ENCODE measurements at regions not wholly inside any gene's neighbourhood (a gene's known extent, or its start where the extent isn't known, plus 50 kb on each side); places are given as distances from the start of the nearest gene placed in this dataset.

DNA sequence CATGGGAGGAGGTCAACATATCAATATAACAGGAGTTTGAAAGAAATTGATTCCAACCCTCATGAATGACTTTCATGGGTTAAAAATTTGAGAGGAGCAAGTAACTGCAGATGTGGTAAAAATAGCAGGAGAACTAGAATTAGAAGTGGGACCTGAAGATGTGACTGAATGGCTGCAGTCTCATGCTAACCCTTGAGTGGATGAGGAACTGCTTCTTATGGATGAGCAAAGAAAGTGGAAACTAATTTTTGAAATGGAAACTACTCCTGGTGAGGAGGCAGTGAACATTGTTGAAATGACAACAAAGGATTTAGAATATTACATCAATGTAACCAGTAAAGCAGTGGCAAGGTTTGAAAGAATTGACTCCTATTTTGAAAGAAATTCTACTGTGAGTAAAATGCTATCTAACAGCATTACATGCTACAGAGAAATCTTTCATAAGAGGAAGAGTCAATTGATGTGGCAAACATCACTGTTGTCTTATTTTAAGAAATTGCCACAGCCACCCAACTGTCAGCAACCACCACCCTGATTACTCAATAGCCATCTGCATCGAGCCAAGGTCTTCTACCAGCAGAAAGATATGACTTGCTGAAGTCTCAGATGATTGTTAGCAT, 1683.2 kb downstream of the MAT2B start:
- TF ChIP-seq, protein P1, sequence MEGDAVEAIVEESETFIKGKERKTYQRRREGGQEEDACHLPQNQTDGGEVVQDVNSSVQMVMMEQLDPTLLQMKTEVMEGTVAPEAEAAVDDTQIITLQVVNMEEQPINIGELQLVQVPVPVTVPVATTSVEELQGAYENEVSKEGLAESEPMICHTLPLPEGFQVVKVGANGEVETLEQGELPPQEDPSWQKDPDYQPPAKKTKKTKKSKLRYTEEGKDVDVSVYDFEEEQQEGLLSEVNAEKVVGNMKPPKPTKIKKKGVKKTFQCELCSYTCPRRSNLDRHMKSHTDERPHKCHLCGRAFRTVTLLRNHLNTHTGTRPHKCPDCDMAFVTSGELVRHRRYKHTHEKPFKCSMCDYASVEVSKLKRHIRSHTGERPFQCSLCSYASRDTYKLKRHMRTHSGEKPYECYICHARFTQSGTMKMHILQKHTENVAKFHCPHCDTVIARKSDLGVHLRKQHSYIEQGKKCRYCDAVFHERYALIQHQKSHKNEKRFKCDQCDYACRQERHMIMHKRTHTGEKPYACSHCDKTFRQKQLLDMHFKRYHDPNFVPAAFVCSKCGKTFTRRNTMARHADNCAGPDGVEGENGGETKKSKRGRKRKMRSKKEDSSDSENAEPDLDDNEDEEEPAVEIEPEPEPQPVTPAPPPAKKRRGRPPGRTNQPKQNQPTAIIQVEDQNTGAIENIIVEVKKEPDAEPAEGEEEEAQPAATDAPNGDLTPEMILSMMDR (IDR thresholded peaks at IDR 0.05; ENCODE audit: low read length): no peak
- TF ChIP-seq EZH2 (IDR thresholded peaks at IDR 0.05; ENCODE audit: borderline replicate concordance, low read length): no peak
